Body of pancreas (tissue), 4 donors: ENCODE measurements at regions not wholly inside any gene's neighbourhood (a gene's known extent, or its start where the extent isn't known, plus 50 kb on each side); places are given as distances from the start of the nearest gene placed in this dataset.

Source experiments
- POLR2A ChIP-seq, 3 donors: fragments of 450-650 bp; IDR thresholded peaks; one replicate each; pipeline ENCODE4 v1.6.1; 2016; ENCODE audit warnings: antibody characterized with exemption in 3 of 3, mild to moderate bottlenecking in 2 of 3
- TF ChIP-seq, protein P1 (sequence below), 7 experiments: fragments of 450-650 bp in 4 of 7; fragments of 200-600 bp in 3 of 7; sonication (generic) in 3 of 7; IDR thresholded peaks; one replicate each; pipeline ENCODE4 v1.5.1; 2016 to 2019; ENCODE audit warnings: antibody characterized with exemption in 7 of 7

DNA sequence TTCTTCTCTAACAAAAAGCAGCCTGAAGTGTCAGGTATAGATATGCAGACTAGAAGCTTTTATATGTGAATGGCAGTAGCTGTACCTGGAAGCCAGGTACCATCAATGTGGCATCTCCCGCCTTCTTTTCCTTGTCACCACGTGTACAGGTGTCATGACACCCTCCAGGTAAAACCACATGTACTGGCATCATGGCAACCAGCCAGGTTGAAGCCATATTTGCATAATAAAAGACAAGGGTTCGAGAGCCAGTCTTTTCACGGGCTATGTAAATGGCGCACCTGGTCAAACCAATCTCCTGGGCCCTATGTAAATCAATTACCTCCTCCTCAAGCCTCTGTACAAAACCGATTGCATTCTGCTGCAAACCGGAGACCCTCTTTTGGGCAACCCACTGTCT is 541.3 kb downstream of the CDH11 start:
- TF ChIP-seq, protein P1, sequence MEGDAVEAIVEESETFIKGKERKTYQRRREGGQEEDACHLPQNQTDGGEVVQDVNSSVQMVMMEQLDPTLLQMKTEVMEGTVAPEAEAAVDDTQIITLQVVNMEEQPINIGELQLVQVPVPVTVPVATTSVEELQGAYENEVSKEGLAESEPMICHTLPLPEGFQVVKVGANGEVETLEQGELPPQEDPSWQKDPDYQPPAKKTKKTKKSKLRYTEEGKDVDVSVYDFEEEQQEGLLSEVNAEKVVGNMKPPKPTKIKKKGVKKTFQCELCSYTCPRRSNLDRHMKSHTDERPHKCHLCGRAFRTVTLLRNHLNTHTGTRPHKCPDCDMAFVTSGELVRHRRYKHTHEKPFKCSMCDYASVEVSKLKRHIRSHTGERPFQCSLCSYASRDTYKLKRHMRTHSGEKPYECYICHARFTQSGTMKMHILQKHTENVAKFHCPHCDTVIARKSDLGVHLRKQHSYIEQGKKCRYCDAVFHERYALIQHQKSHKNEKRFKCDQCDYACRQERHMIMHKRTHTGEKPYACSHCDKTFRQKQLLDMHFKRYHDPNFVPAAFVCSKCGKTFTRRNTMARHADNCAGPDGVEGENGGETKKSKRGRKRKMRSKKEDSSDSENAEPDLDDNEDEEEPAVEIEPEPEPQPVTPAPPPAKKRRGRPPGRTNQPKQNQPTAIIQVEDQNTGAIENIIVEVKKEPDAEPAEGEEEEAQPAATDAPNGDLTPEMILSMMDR (IDR thresholded peaks at IDR 0.05), result no peak
- no peak for TF ChIP-seq POLR2A (IDR thresholded peaks at IDR 0.05)
